Endothelial cell of umbilical vein (primary cell): ENCODE measurements at regions not wholly inside any gene's neighbourhood (a gene's known extent, or its start where the extent isn't known, plus 50 kb on each side); places are given as distances from the start of the nearest gene placed in this dataset.

Experiments used
- BruUV-seq: library from RNA; stranded (reverse); fragments of 400-500 nt; replicated peaks from 2 replicates; lab custom pipeline; 2021; lab: Mats Ljungman, UMichigan
- CTCF ChIA-PET: fragments of 300-600, 350-600 bp; sonication (Branson Sonifier 250); formaldehyde crosslinking; loops from one replicate; lab custom pipeline; 2021; ENCODE audit warnings: antibody characterized with exemption, inconsistent platforms; lab: Charles Lee
- POLR2A ChIA-PET: fragments of 300-600, 350-600 bp; sonication (Branson Sonifier 250); formaldehyde crosslinking; loops from one replicate; lab custom pipeline; 2021; ENCODE audit warnings: antibody characterized with exemption, inconsistent platforms; lab: Charles Lee
- DNase-seq: peaks from one replicate; pipeline ENCODE4 v3.0.0-alpha.2; 2011; ENCODE audit warnings: low read depth, low spot score
- FAIRE-seq: peaks from 2 replicates; lab custom pipeline; 2011; peaks lifted over from hg19 to GRCh38; lab: Jason Lieb, UNC
- H2AFZ ChIP-seq: 2 replicates; pipeline ENCODE4 v1.6.0; 2012; ENCODE audit warnings: low read depth, low read length, control low read depth, inconsistent platforms
- H3K27ac ChIP-seq: 2 replicates; pipeline ENCODE4 v1.5.1; 2011; ENCODE audit warnings: low read depth, mild to moderate bottlenecking, control low read depth, low read length, moderate library complexity; ENCODE audit not compliant: insufficient read depth
- H3K27me3 ChIP-seq, 2 experiments: 2 replicates each; pipeline versions ENCODE4 v1.6.0 to v1.6.1; 2011; ENCODE audit warnings: low read length in 2 of 2, mixed read lengths in 1 of 2; ENCODE audit not compliant: control insufficient read depth in 2 of 2, insufficient read depth in 2 of 2
- H3K36me3 ChIP-seq, 2 experiments: 2 replicates in 1 of 2; 3 replicates in 1 of 2; pipeline ENCODE4 v1.5.1; 2011; ENCODE audit warnings: low read length in 2 of 2, mild to moderate bottlenecking in 1 of 2, moderate library complexity in 1 of 2; ENCODE audit not compliant: control insufficient read depth in 2 of 2, insufficient read depth in 2 of 2; ENCODE audit errors: extremely low read depth in 1 of 2
- H3K4me1 ChIP-seq: 3 replicates; pipeline ENCODE4 v1.5.1; 2011; ENCODE audit warnings: mild to moderate bottlenecking, low read length; ENCODE audit not compliant: control insufficient read depth, insufficient read depth; ENCODE audit errors: extremely low read depth
- H3K4me2 ChIP-seq: 2 replicates; pipeline ENCODE4 v1.6.1; 2011; ENCODE audit warnings: low read length, control low read depth, mixed read lengths; ENCODE audit not compliant: insufficient read depth
- H3K4me3 ChIP-seq, 3 experiments: fragments of 200-600 bp in 1 of 3; sonication (generic), shearing (Covaris generic) in 1 of 3; replicated peaks in 1 of 3; 2 replicates each; pipeline ENCODE4 v1.5.1; 2011 to 2016; ENCODE audit warnings: control low read depth in 3 of 3, low read length in 3 of 3, mild to moderate bottlenecking in 2 of 3, inconsistent platforms in 1 of 3, low read depth in 1 of 3, moderate library complexity in 1 of 3; ENCODE audit not compliant: insufficient read depth in 1 of 3
- H3K79me2 ChIP-seq: 2 replicates; pipeline ENCODE4 v1.6.0; 2012; ENCODE audit warnings: low read length, inconsistent platforms; ENCODE audit not compliant: control insufficient read depth, insufficient read depth
- H3K9ac ChIP-seq: replicated peaks from 2 replicates; pipeline ENCODE3; 2011; ENCODE audit warnings: low read length, control low read depth; ENCODE audit not compliant: insufficient read depth; ENCODE audit errors: extremely low read depth
- H3K9me1 ChIP-seq: replicated peaks from 3 replicates; pipeline ENCODE4 v1.6.0; 2011; ENCODE audit warnings: mild to moderate bottlenecking, low read length; ENCODE audit not compliant: control insufficient read depth, insufficient read depth; ENCODE audit errors: extremely low read depth
- H3K9me3 ChIP-seq: replicated peaks from 2 replicates; pipeline ENCODE4 v1.5.1; 2012; ENCODE audit warnings: low read length, inconsistent platforms; ENCODE audit not compliant: control insufficient read depth, insufficient read depth
- H4K20me1 ChIP-seq: replicated peaks from 2 replicates; pipeline ENCODE3; 2011; ENCODE audit warnings: mild to moderate bottlenecking, low read length; ENCODE audit not compliant: control insufficient read depth, insufficient read depth; ENCODE audit errors: extremely low read depth
- CTCF ChIP-seq, 2 donors: IDR thresholded peaks; 1 replicate in 1 of 2; 2 replicates in 1 of 2; pipeline ENCODE4 v1.5.1; 2011; ENCODE audit warnings: low read length in 2 of 2, mild to moderate bottlenecking in 2 of 2, moderate library complexity in 2 of 2, control low read depth in 1 of 2, inconsistent platforms in 1 of 2, low read depth in 1 of 2; ENCODE audit not compliant: insufficient read depth in 1 of 2; ENCODE audit errors: extremely low read depth in 1 of 2
- EZH2 ChIP-seq: IDR thresholded peaks from 2 replicates; pipeline ENCODE4 v1.6.1; 2012; ENCODE audit warnings: borderline replicate concordance, low read depth, mild to moderate bottlenecking, moderate library complexity, low read length, inconsistent platforms; ENCODE audit not compliant: severe bottlenecking
- FOS ChIP-seq: IDR thresholded peaks from 2 replicates; pipeline ENCODE4 v1.6.1; 2011; ENCODE audit warnings: mild to moderate bottlenecking, low read length, moderate library complexity, borderline replicate concordance; ENCODE audit not compliant: insufficient read depth
- GATA2 ChIP-seq: IDR thresholded peaks from 2 replicates; pipeline ENCODE4 v1.7.0; 2011; ENCODE audit warnings: low read depth, mild to moderate bottlenecking, moderate library complexity, mixed read lengths, low read length; ENCODE audit not compliant: insufficient read length, insufficient read depth
- JUN ChIP-seq: IDR thresholded peaks from 2 replicates; pipeline ENCODE4 v1.6.1; 2011; ENCODE audit warnings: borderline replicate concordance, low read depth; ENCODE audit not compliant: insufficient read length, insufficient read depth
- MAX ChIP-seq: IDR thresholded peaks from 2 replicates; pipeline ENCODE4 v1.6.1; 2011; ENCODE audit not compliant: insufficient read depth, insufficient read length
- MYC ChIP-seq: IDR thresholded peaks from one replicate; pipeline ENCODE4 v1.6.1; 2011; ENCODE audit warnings: mild to moderate bottlenecking, low read depth, low read length
- POLR2A ChIP-seq: IDR thresholded peaks from 2 replicates; pipeline ENCODE4 v1.6.1; 2012; ENCODE audit warnings: low read depth, mild to moderate bottlenecking, control low read depth, low read length
- POLR2AphosphoS5 ChIP-seq: IDR thresholded peaks from 2 replicates; pipeline ENCODE4 v1.6.1; 2012; ENCODE audit warnings: low read depth, mild to moderate bottlenecking, control low read depth, low read length, moderate library complexity; ENCODE audit not compliant: insufficient read depth
- dilution Hi-C: fragments of 300-500 bp; cut with MboI; formaldehyde crosslinking; loops from one replicate; pipeline ENCODE4 v1.15.0; 2019; ENCODE audit warnings: low sequenced_read_pairs; ENCODE audit not compliant: extremely low pct_ligation_motif_present
- intact Hi-C: fragments of 100-400 bp; cut with micrococcal nuclease; formaldehyde crosslinking; loops from one replicate; pipeline ENCODE4 v1.10.0; 2022

GRCh38 chr3:3734881-3735280, 64.3 kb upstream of the LRRN1 start:
- no peak overlapping the region for H2AFZ ChIP-seq
- dilution Hi-C loops (no loop called here), intact Hi-C loops (no loop called here)

More at GRCh38 chr3:3734881-3735280, 64.3 kb upstream of the LRRN1 start:
- FAIRE-seq: no peak
- POLR2A ChIA-PET: no interaction called here
- Histone ChIP-seq H3K4me3 (no peak overlapping the region), H3K4me1 (no peaks in the 10 kb centered on the region), H3K36me3 (no peaks in the 10 kb centered on the region), H3K9ac (no peak overlapping the region), H3K27me3 (no peaks in the 10 kb centered on the region), H4K20me1 (no peaks in the 10 kb centered on the region), H3K27ac (no peak overlapping the region), H3K79me2 (no peaks in the 10 kb centered on the region), H3K4me2 (no peak overlapping the region), H3K9me1 (no peaks in the 10 kb centered on the region), H3K9me3 (peaks cover 2% of the 10 kb centered on the region)
- TF ChIP-seq JUN: no peak
- no peak for TF ChIP-seq FOS
- no peak for TF ChIP-seq MYC
- no peak for TF ChIP-seq MAX
- no peak for TF ChIP-seq POLR2A
- TF ChIP-seq EZH2: no peak
- TF ChIP-seq CTCF (IDR thresholded peaks at IDR 0.05; ENCODE audit: extremely low read depth in 1 of 2, insufficient read depth in 1 of 2, low read depth in 1 of 2, low read length in 2 of 2): no peak
- TF ChIP-seq POLR2AphosphoS5: no peak
- TF ChIP-seq GATA2: no peak
- BruUV-seq: no TSS peak
- DNase-seq: no peak
- CTCF ChIA-PET: no interaction called here
